Esophagus squamous epithelium (tissue), 5 donors: ENCODE measurements at regions not wholly inside any gene's neighbourhood (a gene's known extent, or its start where the extent isn't known, plus 50 kb on each side); places are given as distances from the start of the nearest gene placed in this dataset.
A peak's percentile ranks its signal among the peaks of the same experiment; 100 is the strongest.

ENCODE experiments used
- DNase-seq: peaks from one replicate; lab custom pipeline; 2025; lab: John Stamatoyannopoulos, UW
- H3K27ac ChIP-seq, 4 donors: fragments of 200-600 bp; sonication (generic); one replicate each; pipeline ENCODE4 v1.5.1; 2016 to 2019; ENCODE audit warnings: mild to moderate bottlenecking in 1 of 4
- H3K27me3 ChIP-seq, 4 donors: fragments of 200-600 bp; sonication (generic); 1 replicate in 3 of 4; 2 replicates in 1 of 4; pipeline versions ENCODE4 v1.5.1 to v1.6.0; 2017 to 2021; ENCODE audit warnings: antibody characterized with exemption in 1 of 4
- H3K36me3 ChIP-seq, 3 donors: fragments of 200-600 bp; sonication (generic); one replicate each; pipeline ENCODE4 v1.5.1; 2016 to 2019
- H3K4me1 ChIP-seq, 3 donors: fragments of 200-600 bp; sonication (generic); one replicate each; pipeline ENCODE4 v1.5.1; 2017 to 2019
- H3K4me3 ChIP-seq, 4 donors: fragments of 200-600 bp; sonication (generic); 1 replicate in 3 of 4; 2 replicates in 1 of 4; pipeline ENCODE4 v1.5.1; 2016 to 2019; ENCODE audit warnings: mild to moderate bottlenecking in 2 of 4, moderate library complexity in 1 of 4
- H3K9me3 ChIP-seq, 3 donors: fragments of 200-600 bp; sonication (generic); one replicate each; pipeline ENCODE4 v1.5.1; 2016 to 2019
- POLR2A ChIP-seq, 4 donors: fragments of 450-650 bp; IDR thresholded peaks; one replicate each; pipeline ENCODE4 v1.6.1; 2017; ENCODE audit warnings: antibody characterized with exemption in 4 of 4, mild to moderate bottlenecking in 4 of 4, moderate library complexity in 3 of 4
- WGBS, 2 donors: methylation state at CpG; one replicate each; pipeline ENCODE4 v1.1.5; 2018; 5-methylcytosine and 5-hydroxymethylcytosine counted together
- intact Hi-C: fragments of 100-400 bp; cut with DNase I; formaldehyde crosslinking; loops from one replicate; pipeline ENCODE4 v1.15.0; 2022
- TF ChIP-seq, protein P1 (sequence below), 6 experiments: fragments of 450-650 bp in 4 of 6; fragments of 200-600 bp in 2 of 6; sonication (generic) in 2 of 6; IDR thresholded peaks; one replicate each; pipeline ENCODE4 v1.5.1; 2016 to 2019; ENCODE audit warnings: antibody characterized with exemption in 6 of 6, mild to moderate bottlenecking in 4 of 6, moderate library complexity in 4 of 6
- donor health status: DM: yes; HTN: yes; CAD: no.

DNA sequence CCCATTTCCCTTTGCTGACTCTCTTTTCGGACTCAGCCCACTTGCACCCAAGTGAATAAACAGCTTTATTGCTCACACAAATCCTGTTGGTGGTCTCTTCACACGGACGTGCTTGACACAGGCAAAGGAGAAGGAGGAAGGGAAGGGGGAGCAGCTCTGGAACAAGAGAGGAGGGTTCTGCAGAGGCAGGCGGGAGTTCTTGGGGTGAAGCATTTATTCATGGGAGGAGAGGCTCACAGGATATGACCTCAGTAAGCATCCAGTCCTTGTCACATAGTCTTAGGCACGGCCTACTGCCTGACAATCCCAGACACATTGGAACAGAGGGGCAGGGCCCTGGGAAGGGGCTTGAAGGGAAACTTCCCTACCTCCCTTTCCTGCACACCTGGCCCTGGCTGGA, 171.7 kb upstream of the HS6ST1 start:
- H3K4me3 ChIP-seq, result no peak overlapping the region
- intact Hi-C loops, result no loop called here
- TF ChIP-seq POLR2A (IDR thresholded peaks at IDR 0.05), result no peak
- TF ChIP-seq, protein P1, sequence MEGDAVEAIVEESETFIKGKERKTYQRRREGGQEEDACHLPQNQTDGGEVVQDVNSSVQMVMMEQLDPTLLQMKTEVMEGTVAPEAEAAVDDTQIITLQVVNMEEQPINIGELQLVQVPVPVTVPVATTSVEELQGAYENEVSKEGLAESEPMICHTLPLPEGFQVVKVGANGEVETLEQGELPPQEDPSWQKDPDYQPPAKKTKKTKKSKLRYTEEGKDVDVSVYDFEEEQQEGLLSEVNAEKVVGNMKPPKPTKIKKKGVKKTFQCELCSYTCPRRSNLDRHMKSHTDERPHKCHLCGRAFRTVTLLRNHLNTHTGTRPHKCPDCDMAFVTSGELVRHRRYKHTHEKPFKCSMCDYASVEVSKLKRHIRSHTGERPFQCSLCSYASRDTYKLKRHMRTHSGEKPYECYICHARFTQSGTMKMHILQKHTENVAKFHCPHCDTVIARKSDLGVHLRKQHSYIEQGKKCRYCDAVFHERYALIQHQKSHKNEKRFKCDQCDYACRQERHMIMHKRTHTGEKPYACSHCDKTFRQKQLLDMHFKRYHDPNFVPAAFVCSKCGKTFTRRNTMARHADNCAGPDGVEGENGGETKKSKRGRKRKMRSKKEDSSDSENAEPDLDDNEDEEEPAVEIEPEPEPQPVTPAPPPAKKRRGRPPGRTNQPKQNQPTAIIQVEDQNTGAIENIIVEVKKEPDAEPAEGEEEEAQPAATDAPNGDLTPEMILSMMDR (IDR thresholded peaks at IDR 0.05), result no peak
- H3K9me3 ChIP-seq, result peaks cover 0 to 7% (median 0%) of the 10 kb centered on the region in 3 donors
- peaks cover 0 to 24% (median 0%) of the 10 kb centered on the region in 3 donors for H3K4me1 ChIP-seq
- peak overlapping the region in 3 of 4 donors; percentile 42 to 59 (median 55) for H3K27ac ChIP-seq
- WGBS, 2 donors, result 67 to 92% methylated on average over 3 of the region's 5 CpGs
- peaks cover 0 to 15% (median 0%) of the 10 kb centered on the region in 4 donors for H3K27me3 ChIP-seq
- no peak for DNase-seq
- H3K36me3 ChIP-seq, result no peaks in the 10 kb centered on the region

DNA sequence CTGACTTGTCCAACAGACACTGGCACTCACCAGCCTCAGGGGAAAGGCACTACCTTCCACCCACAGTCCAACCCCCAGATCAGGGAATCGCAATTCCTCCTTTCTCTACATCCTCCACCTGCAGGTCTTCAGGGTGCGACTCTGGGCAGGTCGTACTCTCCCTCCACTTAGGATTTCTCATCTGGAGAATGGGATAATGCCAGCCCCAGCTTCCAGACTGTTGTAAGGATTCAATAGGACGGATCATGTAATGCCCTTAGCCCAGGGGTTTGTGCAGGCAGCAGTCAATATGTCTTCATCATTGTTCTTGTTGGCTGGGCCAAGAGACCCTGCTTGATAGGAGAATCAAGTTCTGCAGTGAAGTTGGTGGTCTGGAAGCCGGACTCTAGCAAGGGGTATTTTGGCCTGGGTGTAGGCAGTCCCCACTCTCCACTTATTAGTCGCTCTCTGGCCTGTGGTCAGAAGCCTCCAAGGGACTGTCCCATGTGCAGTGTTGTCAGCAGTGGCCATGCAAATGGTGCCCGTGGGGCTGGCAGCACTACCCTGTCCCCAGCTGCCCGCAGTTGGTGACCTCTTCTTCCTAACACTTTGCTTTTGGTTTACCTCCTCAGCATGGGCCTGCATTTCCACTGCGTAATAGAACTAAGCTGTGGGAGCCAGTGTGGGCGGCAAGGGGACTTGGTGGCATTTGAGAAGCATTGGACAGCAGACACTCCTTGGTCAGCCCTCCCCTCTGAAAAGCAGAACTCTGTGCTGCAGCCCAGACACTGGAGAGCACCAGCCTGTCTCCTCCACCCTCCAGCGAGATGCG, 172.4 kb upstream of the HS6ST1 start:
- H3K4me1 ChIP-seq, result peaks cover 0 to 24% (median 0%) of the 10 kb centered on the region in 3 donors
- no peak for DNase-seq
- intact Hi-C loops, result no loop called here

DNA sequence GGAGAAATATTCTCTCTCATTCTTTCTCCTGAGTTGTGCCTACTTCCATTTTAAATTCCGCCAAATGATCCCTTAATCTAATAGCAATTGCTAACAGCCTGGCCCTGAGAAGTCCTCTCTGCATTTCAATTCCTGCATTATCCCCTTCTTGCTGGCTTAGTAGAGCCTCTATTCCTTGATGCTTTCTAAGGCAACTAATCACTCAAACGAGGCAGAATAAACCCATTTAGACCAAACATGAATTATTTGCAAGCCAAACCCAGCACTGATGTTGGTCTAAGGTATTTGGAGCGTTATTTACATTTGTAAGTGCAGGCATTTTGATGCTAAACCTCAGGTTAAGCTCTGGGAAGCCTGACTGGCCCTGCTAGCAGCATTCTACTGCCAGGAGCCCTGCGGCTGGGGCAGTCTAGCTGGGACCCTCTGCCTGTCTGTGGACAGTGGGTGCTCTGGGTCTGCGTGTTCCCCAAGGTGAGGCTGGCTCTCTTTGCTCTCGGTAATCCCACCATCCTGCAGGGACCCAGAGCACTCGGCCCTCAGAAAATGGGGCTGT, 173.1 kb upstream of the HS6ST1 start:
- no peak for TF ChIP-seq POLR2A (IDR thresholded peaks at IDR 0.05)
- TF ChIP-seq, protein P1 (IDR thresholded peaks at IDR 0.05), result no peak
- Histone ChIP-seq H3K9me3 (peaks cover 0 to 7% (median 0%) of the 10 kb centered on the region in 3 donors), H3K36me3 (no peaks in the 10 kb centered on the region), H3K4me3 (no peak overlapping the region), H3K27ac (no peak overlapping the region), H3K4me1 (peaks cover 0 to 24% (median 0%) of the 10 kb centered on the region in 3 donors), H3K27me3 (peaks cover 0 to 15% (median 0%) of the 10 kb centered on the region in 4 donors)
- DNase-seq, result no peak
- intact Hi-C loops, result no loop called here
- 82 to 83% methylated on average over 2 to 3 of the region's 7 CpGs for WGBS, 2 donors

More for the DNA sequence above, 172.4 kb upstream of the HS6ST1 start:
- Histone ChIP-seq H3K27me3 (peaks cover 0 to 15% (median 0%) of the 10 kb centered on the region in 4 donors), H3K27ac (peak overlapping the region in 2 of 4 donors; percentile 55 to 59), H3K36me3 (no peaks in the 10 kb centered on the region), H3K4me3 (no peak overlapping the region), H3K9me3 (peaks cover 0 to 7% (median 0%) of the 10 kb centered on the region in 3 donors)
- 94 to 97% methylated on average over 9 to 11 of the region's 12 CpGs for WGBS, 2 donors
- TF ChIP-seq, protein P1 (IDR thresholded peaks at IDR 0.05), result no peak
- TF ChIP-seq POLR2A (IDR thresholded peaks at IDR 0.05), result no peak

DNA sequence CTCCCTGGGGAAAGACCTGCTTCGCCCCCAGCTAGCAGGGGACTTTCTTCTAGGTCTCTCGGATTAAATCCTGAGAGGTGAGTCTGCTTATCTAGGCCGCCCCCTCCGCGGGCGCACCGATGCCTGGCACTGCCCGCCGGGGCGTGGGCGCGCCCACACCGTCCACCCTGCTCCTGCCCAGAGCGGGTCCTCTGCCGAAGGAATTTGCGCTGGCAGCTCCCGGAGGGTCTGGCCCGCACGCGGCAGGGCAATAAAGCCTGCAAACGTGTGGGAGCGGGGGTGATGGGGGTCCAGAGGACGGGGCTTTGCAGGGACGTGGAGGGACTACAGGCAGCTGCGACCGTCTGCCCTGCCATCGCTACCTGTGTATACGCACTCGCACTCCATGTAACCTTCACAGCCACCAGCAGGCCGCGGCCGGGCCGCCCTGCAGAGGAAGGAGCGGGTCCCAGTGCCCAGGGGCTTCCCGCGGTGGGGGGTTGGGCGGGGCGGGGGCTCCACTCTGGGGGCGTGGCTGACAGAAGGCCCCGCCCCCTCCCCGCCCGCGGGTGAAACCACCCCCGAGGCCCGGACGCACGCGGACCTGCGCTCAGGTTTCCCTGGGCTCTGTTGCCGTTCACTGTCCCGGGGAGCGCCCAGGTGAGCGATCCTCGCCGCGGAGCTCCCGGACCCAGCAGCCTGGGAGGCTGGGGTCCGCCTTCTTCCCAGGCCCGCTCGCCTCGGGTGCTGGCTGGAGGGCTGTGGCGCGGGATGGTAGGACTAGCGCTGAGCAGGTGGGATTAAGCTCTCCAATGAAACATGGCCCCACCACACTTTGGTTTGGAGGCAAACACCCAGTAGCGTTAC, 174.5 kb upstream of the HS6ST1 start:
- intact Hi-C loops, result no loop called here
- WGBS, 2 donors, result 70 to 96% methylated on average over 2 to 17 of the region's 65 CpGs
- no peak for DNase-seq
- H3K4me1 ChIP-seq, result peaks cover 0 to 24% (median 0%) of the 10 kb centered on the region in 3 donors
- H3K27ac ChIP-seq, result no peak overlapping the region
- TF ChIP-seq, protein P1 (IDR thresholded peaks at IDR 0.05), result no peak
- TF ChIP-seq POLR2A (IDR thresholded peaks at IDR 0.05), result no peak
- H3K27me3 ChIP-seq, result peaks cover 0 to 15% (median 0%) of the 10 kb centered on the region in 4 donors
- H3K9me3 ChIP-seq, result peaks cover 0 to 7% (median 0%) of the 10 kb centered on the region in 3 donors
- H3K4me3 ChIP-seq, result no peak overlapping the region
- no peaks in the 10 kb centered on the region for H3K36me3 ChIP-seq
